A673 (cell line): ENCODE measurements at regions not wholly inside any gene's neighbourhood (a gene's known extent, or its start where the extent isn't known, plus 50 kb on each side); places are given as distances from the start of the nearest gene placed in this dataset.

Experiments
- BruUV-seq: library from RNA; stranded (reverse); fragments of 400-500 nt; replicated peaks from 2 replicates; lab custom pipeline; 2021; lab: Mats Ljungman, UMichigan
- CTCF ChIA-PET: fragments of 300-600 bp; sonication (Branson Sonifier 250); formaldehyde crosslinking; loops from one replicate; lab custom pipeline; 2022; ENCODE audit warnings: antibody characterized with exemption; lab: Charles Lee
- POLR2A ChIA-PET: fragments of 300-600 bp; sonication (Branson Sonifier 250); formaldehyde crosslinking; loops from one replicate; lab custom pipeline; 2022; ENCODE audit warnings: antibody characterized with exemption; ENCODE audit not compliant: low non-redundant PET; lab: Charles Lee
- DNase-seq: peaks from one replicate; pipeline ENCODE4 v3.0.0-alpha.2; 2015; ENCODE audit warnings: low spot score
- H3K27ac ChIP-seq: fragments of 200-600 bp; sonication (generic); 2 replicates; pipeline ENCODE4 v1.5.1; 2016; ENCODE audit warnings: mixed run types, low read depth, mild to moderate bottlenecking, mixed read lengths, antibody characterized with exemption, low read length; ENCODE audit not compliant: poor library complexity, severe bottlenecking
- H3K27me3 ChIP-seq: fragments of 200-600 bp; sonication (generic); replicated peaks from 2 replicates; pipeline ENCODE4 v1.6.1; 2017; ENCODE audit warnings: mixed run types, low read depth, mild to moderate bottlenecking, mixed read lengths, antibody characterized with exemption, low read length; ENCODE audit not compliant: insufficient read depth, poor library complexity
- H3K36me3 ChIP-seq: fragments of 200-600 bp; sonication (generic); 2 replicates; pipeline ENCODE4 v1.6.1; 2016; ENCODE audit warnings: mixed run types, mild to moderate bottlenecking, mixed read lengths, antibody characterized with exemption, low read length; ENCODE audit not compliant: insufficient read depth, poor library complexity, severe bottlenecking
- H3K4me1 ChIP-seq: fragments of 200-600 bp; sonication (generic); 2 replicates; pipeline ENCODE4 v1.6.1; 2017; ENCODE audit warnings: mixed run types, mild to moderate bottlenecking, mixed read lengths, antibody characterized with exemption, low read length; ENCODE audit not compliant: insufficient read depth, poor library complexity, severe bottlenecking
- H3K4me3 ChIP-seq: fragments of 200-600 bp; sonication (generic); 2 replicates; pipeline ENCODE4 v1.5.1; 2016; ENCODE audit warnings: low read depth, mixed run types, mild to moderate bottlenecking, mixed read lengths, low read length; ENCODE audit not compliant: poor library complexity, severe bottlenecking
- H3K9me3 ChIP-seq: fragments of 200-600 bp; sonication (generic); 2 replicates; pipeline ENCODE4 v1.6.1; 2016; ENCODE audit warnings: mixed run types, low read depth, mild to moderate bottlenecking, mixed read lengths, antibody characterized with exemption, low read length; ENCODE audit not compliant: poor library complexity, severe bottlenecking
- EZH2 ChIP-seq: fragments of 200-600 bp; sonication (generic); IDR thresholded peaks from 2 replicates; pipeline ENCODE4 v1.6.1; 2017; ENCODE audit warnings: borderline replicate concordance, low read depth, mild to moderate bottlenecking, mixed read lengths, antibody characterized with exemption, low read length; ENCODE audit not compliant: poor library complexity, severe bottlenecking
- intact Hi-C: fragments of 100-400 bp; cut with micrococcal nuclease; formaldehyde crosslinking; loops from one replicate; pipeline ENCODE4 v1.10.0; 2022; ENCODE audit not compliant: unreplicated experiment
- TF ChIP-seq, protein P1 (sequence below): fragments of 300-800, 200-600 bp; sonication (generic); conservative IDR thresholded peaks from 2 replicates; pipeline ENCODE4 v1.5.1; 2017; ENCODE audit warnings: low read depth, mild to moderate bottlenecking, antibody characterized with exemption, low read length, moderate library complexity, mixed read lengths

DNA sequence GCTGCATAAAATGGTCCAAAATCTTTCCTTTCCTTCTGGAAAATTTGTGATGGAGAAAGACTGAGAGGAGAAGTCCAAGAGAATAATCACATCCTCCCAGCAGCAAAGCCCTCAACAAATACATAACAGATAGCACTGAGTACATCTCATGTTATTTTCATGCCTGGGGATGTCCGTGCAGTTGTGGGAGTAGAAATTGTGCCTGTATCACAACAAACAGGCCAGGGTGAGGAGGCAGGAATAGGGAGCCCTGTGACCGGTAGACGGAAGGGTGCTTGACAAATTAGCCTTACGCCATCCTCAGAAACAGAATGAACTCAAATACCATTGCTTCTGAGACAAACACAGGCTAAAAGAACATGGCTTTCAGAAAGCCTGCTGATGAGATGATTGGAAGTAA, 333.2 kb upstream of the UMPS start:
- no peaks in the 10 kb centered on the region for H3K27me3 ChIP-seq
- H3K27ac ChIP-seq: no peak overlapping the region
- BruUV-seq: no TSS peak
- H3K4me1 ChIP-seq: peaks cover 23% of the 10 kb centered on the region
- CTCF ChIA-PET: no interaction called here
- no peak for TF ChIP-seq EZH2
- TF ChIP-seq, protein P1, sequence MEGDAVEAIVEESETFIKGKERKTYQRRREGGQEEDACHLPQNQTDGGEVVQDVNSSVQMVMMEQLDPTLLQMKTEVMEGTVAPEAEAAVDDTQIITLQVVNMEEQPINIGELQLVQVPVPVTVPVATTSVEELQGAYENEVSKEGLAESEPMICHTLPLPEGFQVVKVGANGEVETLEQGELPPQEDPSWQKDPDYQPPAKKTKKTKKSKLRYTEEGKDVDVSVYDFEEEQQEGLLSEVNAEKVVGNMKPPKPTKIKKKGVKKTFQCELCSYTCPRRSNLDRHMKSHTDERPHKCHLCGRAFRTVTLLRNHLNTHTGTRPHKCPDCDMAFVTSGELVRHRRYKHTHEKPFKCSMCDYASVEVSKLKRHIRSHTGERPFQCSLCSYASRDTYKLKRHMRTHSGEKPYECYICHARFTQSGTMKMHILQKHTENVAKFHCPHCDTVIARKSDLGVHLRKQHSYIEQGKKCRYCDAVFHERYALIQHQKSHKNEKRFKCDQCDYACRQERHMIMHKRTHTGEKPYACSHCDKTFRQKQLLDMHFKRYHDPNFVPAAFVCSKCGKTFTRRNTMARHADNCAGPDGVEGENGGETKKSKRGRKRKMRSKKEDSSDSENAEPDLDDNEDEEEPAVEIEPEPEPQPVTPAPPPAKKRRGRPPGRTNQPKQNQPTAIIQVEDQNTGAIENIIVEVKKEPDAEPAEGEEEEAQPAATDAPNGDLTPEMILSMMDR: no peak
- H3K9me3 ChIP-seq: no peaks in the 10 kb centered on the region
- POLR2A ChIA-PET: no interaction called here
- H3K4me3 ChIP-seq: no peak overlapping the region
- no peak for DNase-seq
- H3K36me3 ChIP-seq: no peaks in the 10 kb centered on the region
- intact Hi-C loops: no loop called here

DNA sequence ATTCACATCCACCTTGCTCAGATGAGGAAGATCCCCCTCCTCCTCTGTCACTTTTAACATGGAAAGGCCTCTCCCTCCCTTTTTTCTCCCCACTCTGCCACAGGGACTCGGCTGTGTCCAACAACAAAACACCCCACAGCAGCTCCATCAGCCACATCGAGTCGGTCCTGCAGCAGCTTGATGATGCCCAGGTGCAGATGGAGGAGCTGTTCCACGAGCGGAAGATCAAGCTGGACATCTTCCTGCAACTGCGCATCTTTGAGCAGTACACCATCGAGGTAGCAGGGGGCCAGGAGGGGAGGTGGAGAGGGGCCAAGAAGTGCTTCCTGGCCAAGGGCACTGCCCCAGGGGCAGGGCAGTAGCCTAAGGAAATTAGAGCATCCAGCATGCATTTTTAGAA, 331.7 kb upstream of the UMPS start:
- CTCF ChIA-PET: no interaction called here
- Histone ChIP-seq H3K36me3 (no peaks in the 10 kb centered on the region), H3K27ac (no peak overlapping the region), H3K9me3 (no peaks in the 10 kb centered on the region), H3K4me1 (peaks cover 18% of the 10 kb centered on the region), H3K27me3 (no peaks in the 10 kb centered on the region), H3K4me3 (no peak overlapping the region)
- TF ChIP-seq, protein P1: no peak
- TF ChIP-seq EZH2: no peak
- intact Hi-C loops: no loop called here
- POLR2A ChIA-PET: no interaction called here
- no peak for DNase-seq
- BruUV-seq: no TSS peak

DNA sequence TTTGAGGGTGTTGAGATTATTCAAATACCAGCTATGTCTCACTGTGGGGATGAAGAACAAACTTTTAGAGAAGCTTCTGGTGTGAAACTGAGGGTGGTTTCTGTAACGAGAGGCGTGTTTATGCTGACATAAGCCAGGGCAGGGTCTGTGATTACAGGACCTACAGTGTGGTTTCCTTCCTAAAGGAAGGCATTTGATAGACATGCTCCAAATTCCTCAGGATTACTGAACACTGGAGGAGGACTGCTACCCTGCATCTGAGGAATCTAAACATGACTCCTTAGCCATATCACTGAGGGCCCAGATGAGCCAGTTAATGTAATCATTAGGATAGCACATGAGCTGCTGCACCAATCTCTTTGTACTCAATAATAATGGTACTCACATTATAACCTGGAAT, 328.4 kb upstream of the UMPS start:
- no peaks in the 10 kb centered on the region for H3K36me3 ChIP-seq
- ChIA-PET POLR2A (no interaction called here), CTCF (no interaction called here)
- TF ChIP-seq, protein P1: no peak
- no peak for TF ChIP-seq EZH2
- H3K27me3 ChIP-seq: no peaks in the 10 kb centered on the region
- no TSS peak for BruUV-seq
- no peak overlapping the region for H3K27ac ChIP-seq
- H3K9me3 ChIP-seq: no peaks in the 10 kb centered on the region
- H3K4me3 ChIP-seq: no peak overlapping the region
- intact Hi-C loops: no loop called here
- H3K4me1 ChIP-seq: no peaks in the 10 kb centered on the region
- DNase-seq: no peak
